GM12892 (cell line): ENCODE measurements at regions not wholly inside any gene's neighbourhood (a gene's known extent, or its start where the extent isn't known, plus 50 kb on each side); places are given as distances from the start of the nearest gene placed in this dataset.
"Not testable (repeated sequence)": the region's sequence is repeated elsewhere in the genome, so short reads cannot be mapped to it uniquely, and the experiment has no call there.

Source experiments
- DNase-seq: peaks from one replicate; pipeline ENCODE4 v3.0.0; 2011; ENCODE audit not compliant: insufficient read length
- FAIRE-seq: peaks from 2 replicates; lab custom pipeline; 2011; peaks lifted over from hg19 to GRCh38; lab: Jason Lieb, UNC
- POLR2A ChIP-seq: IDR thresholded peaks from 2 replicates; pipeline ENCODE4 v1.6.1; 2011; ENCODE audit warnings: low read depth, low read length, control low read depth
- POLR2AphosphoS5 ChIP-seq: IDR thresholded peaks from 2 replicates; pipeline ENCODE4 v1.6.1; 2011; ENCODE audit warnings: low read depth, low read length, control low read depth
- TAF1 ChIP-seq: IDR thresholded peaks from 2 replicates; pipeline ENCODE4 v1.6.1; 2011; ENCODE audit warnings: low read depth, mild to moderate bottlenecking, control low read depth, low read length, borderline replicate concordance

DNA sequence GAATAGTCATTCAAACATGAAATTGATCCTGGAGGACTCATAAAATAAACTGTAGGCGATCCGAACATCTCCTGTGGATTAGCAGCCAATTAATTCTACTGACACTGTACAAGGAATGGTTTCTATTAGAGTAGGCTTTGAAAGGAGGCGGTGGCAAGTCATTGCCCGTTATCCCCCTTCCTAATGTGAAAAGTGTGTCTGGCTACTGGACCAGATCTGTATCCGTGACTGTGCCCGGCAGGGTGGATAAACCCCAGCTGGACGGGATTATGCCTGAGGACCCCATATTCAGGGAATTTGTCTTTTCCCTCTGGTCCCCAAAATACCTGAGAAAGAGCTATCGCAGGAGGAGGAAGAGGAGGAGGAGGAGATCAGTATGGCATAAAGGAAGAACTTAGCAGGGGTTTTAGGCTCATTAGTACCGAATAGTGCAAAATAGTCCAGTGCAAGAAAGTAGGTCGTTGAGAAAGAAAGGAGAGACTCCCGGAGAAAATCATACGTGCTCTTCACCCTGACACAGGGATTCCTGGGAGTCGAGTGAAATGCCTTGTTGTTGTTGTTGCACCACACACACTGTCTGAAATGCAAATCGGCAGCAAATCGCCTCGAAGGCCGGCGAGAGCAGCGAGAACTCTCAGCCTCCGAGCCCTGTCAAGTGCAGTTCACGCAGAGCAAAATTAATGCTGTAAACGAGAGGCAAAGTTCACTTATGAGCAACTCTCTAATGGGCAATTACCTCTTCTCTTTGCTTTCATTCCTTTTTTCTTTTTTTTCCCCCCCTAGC is 178.9 kb upstream of the ARID1B start:
- FAIRE-seq, result no peak

DNA sequence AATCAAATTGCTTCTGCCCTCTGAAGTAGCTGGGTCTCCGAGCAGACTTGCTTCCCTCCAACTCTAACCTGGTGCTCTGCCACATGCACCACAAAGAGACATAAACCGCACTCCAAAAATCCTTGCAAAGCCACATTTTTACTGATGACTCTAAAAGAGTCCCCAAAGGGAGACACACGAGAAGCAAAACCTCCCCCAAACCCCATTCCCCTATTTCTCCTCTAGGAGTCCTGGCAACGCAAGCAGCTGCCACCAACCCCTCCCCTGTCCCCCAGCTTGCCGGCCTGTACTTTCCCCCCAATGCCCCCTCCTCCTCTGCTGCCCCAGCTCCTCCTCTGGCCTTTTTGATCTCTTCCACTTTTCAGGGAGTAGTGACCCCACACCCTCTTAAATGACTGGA is 180.1 kb upstream of the ARID1B start:
- no peak for FAIRE-seq

More for the DNA sequence above, 178.9 kb upstream of the ARID1B start:
- no peak for TF ChIP-seq POLR2A
- no peak for TF ChIP-seq POLR2AphosphoS5
- no peak for TF ChIP-seq TAF1
- DNase-seq, result no peak

DNA sequence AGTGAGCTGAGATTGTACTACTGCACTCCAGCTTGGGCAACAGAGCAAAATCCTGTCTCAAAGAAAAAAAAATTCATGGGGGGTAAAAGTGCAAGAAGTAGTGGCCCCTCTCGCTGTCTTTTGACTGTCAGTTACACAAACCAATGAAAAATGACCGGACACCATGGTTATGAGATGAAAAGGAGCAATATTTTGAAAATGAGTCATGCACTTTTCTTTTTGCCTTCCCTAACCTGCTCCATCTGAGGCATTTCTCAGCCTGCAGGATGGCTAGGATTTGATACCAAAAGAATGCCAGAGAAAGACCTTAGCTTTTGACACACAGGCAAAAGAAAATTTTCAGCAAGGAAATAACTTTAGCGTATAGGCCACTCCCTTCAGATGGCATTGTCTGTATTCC is 181.7 kb upstream of the ARID1B start:
- no peak for TF ChIP-seq POLR2AphosphoS5
- TF ChIP-seq POLR2A, result no peak
- TF ChIP-seq TAF1, result no peak
- DNase-seq (no peak), FAIRE-seq (no peak)

More for the DNA sequence above, 180.1 kb upstream of the ARID1B start:
- DNase-seq, result no peak
- TF ChIP-seq TAF1 (no peak), POLR2A (no peak), POLR2AphosphoS5 (no peak)

DNA sequence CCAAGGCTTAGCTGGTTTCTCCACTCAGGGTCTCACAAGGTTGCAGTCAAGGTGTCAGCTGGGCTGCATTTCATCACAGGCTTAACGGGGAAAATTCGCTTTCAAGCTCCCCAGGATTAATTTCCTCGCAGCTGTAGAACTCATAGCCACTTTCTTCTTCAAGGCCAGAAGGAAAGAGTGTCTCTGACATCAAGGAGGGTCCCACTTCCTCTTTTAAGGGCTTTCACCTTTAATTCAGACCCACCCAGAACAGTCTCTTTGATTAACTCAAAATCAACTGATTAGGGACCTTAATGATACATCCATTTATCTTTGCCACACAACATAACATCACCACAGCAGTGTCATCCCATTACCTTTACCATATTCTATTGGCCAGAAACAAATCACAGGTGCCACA is 183.3 kb upstream of the ARID1B start:
- TF ChIP-seq POLR2AphosphoS5 (no peak), POLR2A (no peak), TAF1 (no peak)
- FAIRE-seq (no peak), DNase-seq (no peak)

DNA sequence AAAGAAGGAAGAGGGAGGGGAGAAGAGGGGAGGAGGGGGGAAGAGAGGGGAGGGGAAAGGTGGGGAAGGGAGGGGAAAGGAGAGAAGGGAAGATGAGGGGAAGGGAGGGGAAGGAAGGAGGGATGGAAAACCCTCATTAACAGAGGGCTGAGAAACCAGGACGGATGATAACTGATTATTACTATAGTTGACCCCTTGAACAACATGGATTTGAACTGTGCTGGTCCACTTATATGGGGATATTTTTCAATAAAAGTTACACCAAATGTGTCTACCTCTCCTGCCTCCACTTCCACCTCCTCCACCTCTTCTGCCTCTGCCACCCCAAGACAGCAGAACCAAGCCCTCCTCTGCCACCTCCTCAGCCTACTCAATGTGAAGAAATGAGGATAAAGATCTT is 184.1 kb upstream of the ARID1B start:
- DNase-seq, result no peak
- FAIRE-seq, result no peak
- TF ChIP-seq POLR2AphosphoS5 (no peak), POLR2A (no peak), TAF1 (no peak)

DNA sequence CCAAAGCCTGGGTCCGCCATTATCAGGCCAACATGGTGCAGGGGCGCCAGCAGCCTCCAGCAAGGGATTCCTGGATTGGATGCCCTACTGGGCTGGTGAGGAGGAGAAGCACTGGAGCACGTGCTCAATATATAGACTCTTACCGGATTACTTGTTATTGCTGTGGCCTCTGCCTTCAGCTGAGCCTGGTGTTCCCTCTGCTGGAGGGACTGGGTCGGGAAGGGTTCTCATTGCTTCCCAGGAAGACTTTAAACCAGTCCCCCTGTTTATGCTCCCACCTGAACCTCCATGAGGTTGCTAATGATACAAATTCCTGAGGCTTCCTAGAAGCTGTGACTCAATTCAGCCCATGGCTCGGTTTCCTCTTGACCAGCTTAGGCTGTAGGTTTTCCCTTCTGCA is 186.7 kb upstream of the ARID1B start:
- DNase-seq (no peak), FAIRE-seq (no peak)

DNA sequence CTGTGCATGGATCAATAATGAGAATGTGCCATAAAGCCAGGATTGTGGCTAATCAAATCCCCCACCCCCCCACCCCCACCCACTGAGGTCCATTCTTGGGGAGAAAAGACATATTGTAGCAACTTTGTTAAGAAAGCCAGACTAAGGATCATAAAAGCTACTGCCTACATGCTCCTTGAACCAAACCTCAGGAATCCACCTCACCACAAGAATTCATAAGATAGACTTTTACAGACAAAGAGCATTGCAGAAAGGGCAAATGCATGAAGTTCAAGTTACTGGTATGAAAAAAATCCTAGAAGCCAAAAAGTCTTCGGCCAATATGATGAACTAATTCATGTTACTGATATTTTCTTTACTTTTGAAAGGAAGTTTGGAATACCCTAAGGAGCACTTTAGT is 187.9 kb upstream of the ARID1B start:
- TF ChIP-seq POLR2AphosphoS5, result no peak
- no peak for TF ChIP-seq POLR2A
- no peak for TF ChIP-seq TAF1
- DNase-seq, result no peak
- FAIRE-seq, result no peak

More for the DNA sequence above, 186.7 kb upstream of the ARID1B start:
- TF ChIP-seq TAF1, result no peak
- TF ChIP-seq POLR2AphosphoS5, result no peak
- no peak for TF ChIP-seq POLR2A

DNA sequence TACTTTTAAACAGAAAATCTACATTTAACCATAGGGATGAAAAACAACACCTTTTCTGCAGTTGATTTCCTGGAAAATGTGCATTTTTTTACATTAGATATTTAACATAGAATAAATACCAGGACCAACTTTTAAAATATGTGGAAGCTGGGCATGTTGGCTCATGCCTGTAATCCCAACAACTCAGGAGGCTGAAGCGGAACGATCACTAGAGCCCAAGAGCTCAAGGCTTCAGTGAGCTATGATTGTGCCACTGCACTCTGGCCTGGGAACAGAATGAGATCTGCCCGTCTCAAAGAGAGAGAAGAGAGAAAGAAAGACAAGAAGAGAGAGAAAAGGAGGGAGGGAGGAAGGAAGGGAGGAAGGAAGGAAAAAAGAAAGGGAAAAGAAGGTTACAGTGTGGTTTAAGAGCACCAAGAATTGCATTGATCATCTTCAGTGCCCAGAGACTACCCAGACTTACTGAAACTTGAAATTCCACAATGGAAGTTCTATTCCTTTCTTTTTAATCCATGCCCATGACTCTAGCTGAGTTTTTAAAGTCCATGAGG is 189.4 kb upstream of the ARID1B start:
- FAIRE-seq (no peak), DNase-seq (no peak)
- TF ChIP-seq POLR2AphosphoS5 (no peak), TAF1 (no peak)

DNA sequence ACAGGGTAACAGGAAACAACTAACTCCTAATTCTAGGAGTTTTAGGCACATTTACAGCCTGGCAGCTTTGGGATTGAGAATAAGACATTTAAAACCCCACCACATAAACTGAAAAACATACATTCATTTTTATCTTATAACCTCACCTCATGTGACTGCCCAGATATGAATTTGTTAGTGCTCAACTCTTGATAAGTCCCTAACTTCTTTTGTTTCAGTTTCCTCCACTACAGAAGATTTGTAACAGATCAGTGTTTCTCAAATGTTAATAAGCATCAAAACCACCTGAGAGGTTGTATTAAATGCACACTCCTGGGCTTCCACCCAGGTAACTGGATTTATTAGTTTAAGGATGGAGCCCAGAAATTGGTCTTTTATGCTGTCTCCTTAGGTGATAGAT is 190.1 kb upstream of the ARID1B start:
- no peak for FAIRE-seq
- no peak for TF ChIP-seq TAF1
- TF ChIP-seq POLR2AphosphoS5, result no peak
- no peak for TF ChIP-seq POLR2A

DNA sequence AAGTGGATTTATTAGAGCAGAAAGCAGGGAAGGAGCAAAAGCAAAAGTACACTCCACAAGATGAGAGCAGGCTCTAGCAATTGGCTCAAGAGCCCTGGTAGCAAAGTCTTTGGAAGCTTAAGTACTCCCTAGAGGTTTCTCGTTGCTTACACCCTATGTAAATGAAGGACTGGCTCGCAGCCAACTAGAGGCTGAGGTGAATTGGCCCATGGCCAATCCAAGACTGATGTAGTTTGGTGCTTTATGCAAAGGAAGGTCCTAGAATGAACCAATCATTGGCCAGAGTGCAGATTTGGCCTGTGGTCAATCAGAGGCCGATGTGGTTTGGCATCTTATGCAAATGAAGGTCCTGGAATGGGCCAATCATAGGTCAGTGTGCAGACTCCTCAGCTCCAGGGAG is 191.3 kb upstream of the ARID1B start:
- TF ChIP-seq TAF1, result no peak
- TF ChIP-seq POLR2AphosphoS5, result no peak
- TF ChIP-seq POLR2A, result no peak
- no peak for FAIRE-seq
- DNase-seq, result no peak

More for the DNA sequence above, 190.1 kb upstream of the ARID1B start:
- DNase-seq, result no peak

DNA sequence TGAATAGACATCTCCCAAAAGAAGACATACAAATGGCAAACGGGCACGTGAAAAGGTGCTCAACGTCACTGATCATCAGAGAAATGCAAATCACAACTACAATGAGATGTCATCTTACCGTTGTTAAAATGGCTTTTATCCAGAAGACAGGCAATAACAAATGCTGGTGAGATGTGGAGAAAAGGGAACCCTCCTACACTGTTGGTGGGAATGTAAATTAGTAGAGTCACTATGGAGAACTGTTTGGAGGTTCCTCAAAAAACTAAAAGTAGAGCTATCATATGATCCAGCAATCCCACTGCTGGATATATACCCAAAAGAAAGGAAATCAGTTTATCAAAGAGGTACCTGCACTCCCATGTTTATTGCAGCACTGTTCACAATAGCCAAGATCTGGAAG is 193.1 kb upstream of the ARID1B start:
- not testable (repeated sequence) for DNase-seq, FAIRE-seq

DNA sequence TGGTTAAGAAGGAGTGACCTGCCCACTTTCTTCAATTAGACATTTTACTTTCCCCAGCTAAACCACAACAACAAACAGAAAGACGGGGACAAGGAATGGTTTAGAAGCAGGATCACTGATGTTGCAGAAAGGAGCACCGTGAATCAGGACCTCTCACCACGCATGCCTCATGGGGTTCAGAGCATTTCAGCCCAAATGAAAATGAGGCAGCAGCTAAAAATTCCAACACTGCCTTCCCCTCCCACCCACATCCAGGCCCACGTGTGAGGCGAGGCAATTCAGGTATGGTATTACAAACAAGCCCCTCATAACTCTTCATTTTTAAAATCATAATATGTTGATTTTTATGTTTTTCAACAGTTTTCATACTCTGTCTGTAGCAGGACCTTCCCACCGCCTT is 194.1 kb upstream of the ARID1B start:
- TF ChIP-seq TAF1, result no peak
- no peak for TF ChIP-seq POLR2AphosphoS5
- TF ChIP-seq POLR2A, result no peak
- no peak for DNase-seq
- FAIRE-seq, result no peak
